ENCODE measurements at regions not wholly inside any gene's neighbourhood (a gene's known extent, or its start where the extent isn't known, plus 50 kb on each side); places are given as distances from the start of the nearest gene placed in this dataset.

DNA sequence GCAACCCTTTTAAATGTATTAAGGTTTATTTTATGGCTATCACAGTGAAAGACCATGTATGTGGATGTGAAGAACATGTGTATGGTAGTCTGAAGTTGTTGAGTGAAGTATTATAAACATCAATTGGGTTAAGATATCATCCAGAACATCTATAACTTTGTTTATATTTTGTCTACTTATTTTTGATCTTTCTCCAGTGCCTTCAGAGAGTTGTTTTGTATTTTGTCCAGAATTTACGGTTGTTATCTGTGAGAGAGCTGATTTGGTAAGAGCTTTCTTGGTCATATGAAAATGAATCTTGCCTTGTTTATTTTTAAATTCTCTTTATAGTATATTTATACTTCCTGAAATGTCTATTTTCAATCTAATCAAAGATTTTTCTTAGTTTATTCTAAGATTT, 573.7 kb upstream of the POU3F3 start:
- Histone ChIP-seq H3K4me1 (ENCODE audit: control insufficient read depth in 1 of 2, insufficient read depth in 1 of 2, low read depth in 1 of 2, low read length in 1 of 2) (no peaks in the 10 kb centered on the region), H3K4me3 (ENCODE audit: low read depth in 1 of 2, low read length in 1 of 2) (no peak overlapping the region), H3K27ac (no peak overlapping the region), H3K9me3 (no peaks in the 10 kb centered on the region), H3K36me3 (no peaks in the 10 kb centered on the region), H3K27me3 (no peaks in the 10 kb centered on the region)
- TF ChIP-seq, protein P1, sequence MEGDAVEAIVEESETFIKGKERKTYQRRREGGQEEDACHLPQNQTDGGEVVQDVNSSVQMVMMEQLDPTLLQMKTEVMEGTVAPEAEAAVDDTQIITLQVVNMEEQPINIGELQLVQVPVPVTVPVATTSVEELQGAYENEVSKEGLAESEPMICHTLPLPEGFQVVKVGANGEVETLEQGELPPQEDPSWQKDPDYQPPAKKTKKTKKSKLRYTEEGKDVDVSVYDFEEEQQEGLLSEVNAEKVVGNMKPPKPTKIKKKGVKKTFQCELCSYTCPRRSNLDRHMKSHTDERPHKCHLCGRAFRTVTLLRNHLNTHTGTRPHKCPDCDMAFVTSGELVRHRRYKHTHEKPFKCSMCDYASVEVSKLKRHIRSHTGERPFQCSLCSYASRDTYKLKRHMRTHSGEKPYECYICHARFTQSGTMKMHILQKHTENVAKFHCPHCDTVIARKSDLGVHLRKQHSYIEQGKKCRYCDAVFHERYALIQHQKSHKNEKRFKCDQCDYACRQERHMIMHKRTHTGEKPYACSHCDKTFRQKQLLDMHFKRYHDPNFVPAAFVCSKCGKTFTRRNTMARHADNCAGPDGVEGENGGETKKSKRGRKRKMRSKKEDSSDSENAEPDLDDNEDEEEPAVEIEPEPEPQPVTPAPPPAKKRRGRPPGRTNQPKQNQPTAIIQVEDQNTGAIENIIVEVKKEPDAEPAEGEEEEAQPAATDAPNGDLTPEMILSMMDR (IDR thresholded peaks at IDR 0.05) = no peak

DNA sequence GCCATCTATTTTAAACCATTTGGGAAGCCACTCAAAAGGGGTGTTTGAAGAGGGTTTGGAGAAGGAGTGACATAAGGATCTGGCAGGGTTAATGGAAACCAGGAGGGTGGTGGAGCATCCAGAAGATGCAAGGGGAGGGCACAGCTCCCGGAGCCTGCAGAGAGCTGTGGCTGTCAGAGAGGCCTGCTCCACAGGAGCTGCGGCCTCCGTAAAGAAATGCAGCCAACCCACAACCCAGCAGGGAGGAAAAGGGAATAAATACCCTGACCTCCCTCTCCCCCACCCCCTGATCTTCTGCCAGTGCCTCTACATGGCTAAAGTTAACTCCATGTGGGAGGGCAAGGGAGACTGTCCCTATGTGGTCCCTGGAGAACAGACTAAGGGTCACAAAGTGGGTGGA, 567.1 kb upstream of the POU3F3 start:
- Histone ChIP-seq H3K27ac (no peak overlapping the region), H3K36me3 (no peaks in the 10 kb centered on the region), H3K4me3 (ENCODE audit: low read depth in 1 of 2, low read length in 1 of 2) (no peak overlapping the region), H3K9me3 (no peaks in the 10 kb centered on the region), H3K4me1 (ENCODE audit: control insufficient read depth in 1 of 2, insufficient read depth in 1 of 2, low read depth in 1 of 2, low read length in 1 of 2) (no peaks in the 10 kb centered on the region), H3K27me3 (no peaks in the 10 kb centered on the region)
- TF ChIP-seq, protein P1 (IDR thresholded peaks at IDR 0.05) = no peak

DNA sequence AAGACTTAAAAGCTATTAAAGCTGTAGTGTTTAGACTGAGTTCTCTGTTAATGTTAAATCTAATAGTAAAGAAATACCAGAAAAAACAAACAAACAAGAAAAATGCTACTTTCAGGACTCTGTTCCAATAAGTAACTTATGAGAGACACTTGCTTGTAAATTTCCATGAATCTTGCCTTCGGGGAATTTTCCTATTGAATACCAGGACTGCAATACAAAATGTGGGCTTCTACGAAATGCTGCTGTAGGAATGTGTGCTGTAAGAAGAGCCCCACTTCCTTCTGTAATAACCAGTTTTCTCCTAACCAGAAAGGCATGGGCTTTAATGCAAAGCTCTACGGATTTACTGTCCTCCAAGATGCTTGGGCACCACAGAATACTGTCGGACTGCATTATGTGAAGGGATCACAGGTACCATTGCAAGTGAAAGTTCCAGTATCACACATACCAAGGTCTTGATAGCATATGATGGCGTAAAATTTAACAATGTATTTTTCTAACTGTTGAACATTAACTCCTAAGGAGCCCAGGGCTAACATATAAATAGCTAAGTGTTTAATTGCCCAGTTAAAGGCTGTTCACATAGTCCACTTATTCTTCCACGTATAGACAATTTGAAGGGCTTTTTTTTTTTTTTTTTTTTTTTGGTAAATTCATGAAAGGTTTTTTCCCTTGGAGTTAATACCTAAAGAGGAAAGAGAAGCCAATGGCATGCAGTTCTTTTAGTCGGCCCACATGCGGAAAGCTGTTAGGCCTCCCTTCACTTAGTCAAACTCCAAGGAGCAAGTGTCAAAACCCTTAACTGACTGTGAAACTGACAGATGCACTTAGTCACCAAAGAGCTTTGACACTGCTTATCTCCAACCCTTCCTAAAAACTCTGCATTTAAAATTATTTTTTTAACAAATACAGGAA, 564.0 kb upstream of the POU3F3 start:
- H3K4me1 ChIP-seq (ENCODE audit: control insufficient read depth in 1 of 2, insufficient read depth in 1 of 2, low read depth in 1 of 2, low read length in 1 of 2) = no peaks in the 10 kb centered on the region
- TF ChIP-seq, protein P1 (IDR thresholded peaks at IDR 0.05) = no peak
- H3K4me3 ChIP-seq (ENCODE audit: low read depth in 1 of 2, low read length in 1 of 2) = no peak overlapping the region

DNA sequence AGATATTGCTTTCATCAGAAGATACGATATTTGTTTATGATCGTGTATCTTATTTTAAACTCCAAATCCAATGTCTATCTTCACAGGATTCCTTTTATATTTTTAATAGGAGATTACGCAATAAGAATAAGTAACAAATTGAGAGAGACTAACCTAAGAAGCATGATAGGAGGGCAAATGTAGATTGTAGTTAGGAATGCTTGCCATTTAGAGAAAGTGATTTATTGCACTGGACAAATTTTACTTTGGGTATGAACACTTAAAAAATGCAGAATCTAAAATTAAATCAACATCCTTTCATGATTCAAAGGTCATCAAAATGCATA, 563.4 kb upstream of the POU3F3 start:
- no peaks in the 10 kb centered on the region for H3K9me3 ChIP-seq
- no peak overlapping the region for H3K4me3 ChIP-seq (ENCODE audit: low read depth in 1 of 2, low read length in 1 of 2)
- TF ChIP-seq, protein P1 (IDR thresholded peaks at IDR 0.05) = no peak
- H3K36me3 ChIP-seq = no peaks in the 10 kb centered on the region
- H3K27me3 ChIP-seq = no peaks in the 10 kb centered on the region
- H3K27ac ChIP-seq = no peak overlapping the region
- no peaks in the 10 kb centered on the region for H3K4me1 ChIP-seq (ENCODE audit: control insufficient read depth in 1 of 2, insufficient read depth in 1 of 2, low read depth in 1 of 2, low read length in 1 of 2)

More for the DNA sequence above, 564.0 kb upstream of the POU3F3 start:
- H3K36me3 ChIP-seq = no peaks in the 10 kb centered on the region
- no peaks in the 10 kb centered on the region for H3K27me3 ChIP-seq
- H3K9me3 ChIP-seq = no peaks in the 10 kb centered on the region
- H3K27ac ChIP-seq = no peak overlapping the region

DNA sequence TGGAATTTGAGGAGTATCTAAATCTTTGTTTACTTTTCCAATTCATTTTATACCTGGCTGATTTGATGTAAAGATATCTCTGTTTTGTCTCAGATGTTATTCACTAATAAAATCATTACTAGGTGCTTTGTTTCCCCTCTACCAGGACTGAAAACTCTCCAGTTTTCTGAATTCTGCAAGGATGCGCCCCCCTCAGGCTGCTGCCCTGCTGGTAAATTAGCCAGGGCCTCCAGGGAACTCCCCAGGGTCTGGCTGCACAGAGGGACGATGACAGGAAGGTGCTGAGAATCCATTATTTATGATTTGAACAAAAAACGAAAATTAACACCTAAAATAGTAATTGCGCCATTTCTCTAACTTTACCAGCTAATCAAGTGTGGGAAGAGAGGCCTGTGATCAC, 541.2 kb upstream of the POU3F3 start:
- Histone ChIP-seq H3K4me1 (ENCODE audit: control insufficient read depth in 1 of 2, insufficient read depth in 1 of 2, low read depth in 1 of 2, low read length in 1 of 2) (no peaks in the 10 kb centered on the region), H3K27me3 (no peaks in the 10 kb centered on the region), H3K4me3 (ENCODE audit: low read depth in 1 of 2, low read length in 1 of 2) (no peak overlapping the region), H3K9me3 (no peaks in the 10 kb centered on the region), H3K36me3 (no peaks in the 10 kb centered on the region), H3K27ac (no peak overlapping the region)
- TF ChIP-seq, protein P1 (IDR thresholded peaks at IDR 0.05) = no peak

Measured in neutrophil (primary cell).